Stimulated activated CD4-positive, alpha-beta T cell treated with anti-CD3 and anti-CD28 coated beads, Interleukin-15, amount 100 ng/mL, for 24 hours (primary cell): ENCODE measurements at regions not wholly inside any gene's neighbourhood (a gene's known extent, or its start where the extent isn't known, plus 50 kb on each side); places are given as distances from the start of the nearest gene placed in this dataset.

Source experiments
- DNase-seq: peaks from one replicate; pipeline ENCODE4 v3.0.0-alpha.2; 2020

DNA sequence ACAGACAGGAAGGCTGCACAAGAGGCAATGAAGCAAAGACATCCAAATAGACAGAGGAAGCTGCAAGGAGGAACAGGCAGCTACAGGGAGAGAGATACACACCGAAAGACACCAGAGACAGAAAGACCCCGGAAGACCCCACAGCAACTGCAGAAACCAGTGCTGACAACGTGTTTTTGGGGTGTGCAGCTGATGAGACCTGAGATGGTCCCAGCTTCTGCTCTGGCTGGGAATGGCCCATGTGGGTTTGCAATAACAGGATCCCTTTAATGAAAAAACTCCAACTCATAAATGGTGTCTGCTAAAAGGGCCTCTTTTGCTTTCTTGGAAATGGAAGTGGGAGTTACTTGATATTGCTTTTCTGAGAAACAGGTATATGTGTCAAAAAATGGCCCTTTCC, 101.5 kb upstream of the CDH11 start:
- DNase-seq: no peak

DNA sequence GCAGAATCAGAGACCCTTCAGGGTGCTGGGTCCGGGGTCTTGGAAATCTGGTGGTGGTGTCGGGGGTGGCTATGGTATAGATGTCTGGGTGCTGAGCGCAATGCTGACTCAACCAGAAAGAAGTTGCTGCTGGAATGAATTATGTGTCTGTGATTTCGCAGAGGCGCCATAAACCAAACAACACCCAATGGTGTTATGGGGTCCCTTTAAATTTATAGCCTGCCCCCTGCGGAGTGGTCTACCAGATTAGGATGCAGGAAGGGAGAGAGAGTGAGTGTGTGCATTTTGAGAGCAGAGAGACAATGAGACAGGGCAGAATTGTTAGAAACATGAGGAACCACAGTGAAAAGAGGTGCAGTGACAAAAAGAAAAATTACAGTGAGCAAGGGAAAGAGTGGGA, 100.7 kb upstream of the CDH11 start:
- no peak for DNase-seq

DNA sequence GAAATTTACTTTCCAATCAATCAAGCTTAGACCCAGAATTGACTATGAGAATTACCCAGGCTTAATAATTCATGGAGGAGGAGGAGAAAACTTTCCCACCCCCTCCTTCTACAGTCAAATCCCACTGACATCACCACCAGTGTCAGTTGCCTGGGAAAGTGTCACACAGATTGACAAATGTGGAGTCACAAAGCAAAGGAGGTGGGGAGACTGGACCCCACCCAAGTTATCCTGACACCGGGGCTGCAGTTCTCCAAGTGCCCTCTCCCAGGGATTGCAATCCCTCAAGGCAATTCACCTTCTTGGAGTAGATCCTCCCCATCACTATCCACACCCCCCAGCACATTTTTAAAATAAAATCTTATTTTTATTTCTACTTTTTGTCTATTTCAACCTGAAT, 100.2 kb upstream of the CDH11 start:
- no peak for DNase-seq

DNA sequence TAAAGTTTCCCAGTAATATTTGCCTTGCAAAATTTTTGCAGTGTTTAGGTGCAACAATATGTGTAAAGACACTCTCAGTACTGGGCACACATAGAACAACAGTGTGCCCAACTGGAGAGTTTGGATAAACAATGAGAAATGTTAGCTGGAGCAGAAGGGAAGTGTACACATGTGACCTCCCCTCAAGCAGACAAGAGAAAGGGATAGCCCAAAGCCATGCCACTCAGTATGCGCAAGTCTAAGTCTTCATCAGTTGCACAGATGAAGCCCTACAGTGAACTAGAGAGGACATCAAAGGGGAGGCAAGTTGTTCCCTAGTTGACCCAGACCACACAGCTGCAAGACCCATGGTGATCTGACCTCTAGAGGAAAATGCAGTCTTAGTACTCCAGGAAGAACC, 97.9 kb upstream of the CDH11 start:
- no peak for DNase-seq

DNA sequence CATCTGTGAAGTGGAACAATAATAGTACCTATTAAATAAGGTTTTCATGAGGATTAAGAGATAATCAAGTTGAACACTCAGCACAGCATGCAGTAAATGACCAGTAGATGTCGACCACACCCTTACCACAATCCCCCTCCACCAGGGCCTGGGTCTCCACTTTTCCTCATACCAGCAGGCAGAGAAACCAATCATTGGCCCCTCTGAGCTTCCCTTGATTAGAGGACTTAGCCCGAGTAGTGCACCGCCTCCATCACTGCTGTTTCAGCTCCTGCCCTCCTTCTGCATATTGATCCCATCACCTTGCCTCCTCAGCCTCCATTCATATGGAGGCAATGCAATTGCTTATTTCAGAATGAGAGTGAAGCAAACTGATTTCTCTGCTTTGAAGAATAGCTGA, 96.5 kb upstream of the CDH11 start:
- DNase-seq: no peak

DNA sequence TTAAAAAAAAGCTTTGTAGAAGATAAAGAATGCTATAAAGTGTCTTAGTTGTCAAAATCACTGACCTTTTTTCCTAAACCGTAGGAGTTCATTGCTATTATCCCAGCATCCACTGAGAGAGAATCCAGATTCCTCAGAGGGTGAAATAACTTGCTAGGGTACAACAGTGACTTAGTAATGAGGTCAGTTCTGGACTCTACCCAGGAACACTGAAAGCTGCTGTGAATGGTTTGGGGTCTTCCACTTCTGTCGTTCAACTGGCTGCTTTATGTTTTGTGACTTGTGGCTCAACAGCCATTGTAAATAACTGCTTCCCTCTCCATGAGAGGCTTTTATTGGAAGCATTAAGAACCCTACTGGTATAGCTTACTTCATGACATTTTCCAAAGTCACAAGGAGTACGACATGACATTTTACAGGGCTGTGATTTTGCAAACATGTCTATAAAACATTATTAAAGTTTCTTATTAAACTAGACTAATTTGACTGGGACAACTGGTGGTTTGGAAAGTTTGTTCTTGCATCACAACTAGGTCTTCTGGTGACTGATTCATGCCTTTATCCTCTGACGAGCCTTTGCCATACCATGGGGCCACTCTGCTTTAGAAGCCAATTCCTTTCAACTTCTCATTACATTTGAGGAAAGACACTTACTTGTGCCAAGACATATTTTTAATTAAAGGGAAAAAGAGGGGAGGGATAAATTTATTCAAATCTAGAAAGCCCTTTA, 92.2 kb upstream of the CDH11 start:
- no peak for DNase-seq

DNA sequence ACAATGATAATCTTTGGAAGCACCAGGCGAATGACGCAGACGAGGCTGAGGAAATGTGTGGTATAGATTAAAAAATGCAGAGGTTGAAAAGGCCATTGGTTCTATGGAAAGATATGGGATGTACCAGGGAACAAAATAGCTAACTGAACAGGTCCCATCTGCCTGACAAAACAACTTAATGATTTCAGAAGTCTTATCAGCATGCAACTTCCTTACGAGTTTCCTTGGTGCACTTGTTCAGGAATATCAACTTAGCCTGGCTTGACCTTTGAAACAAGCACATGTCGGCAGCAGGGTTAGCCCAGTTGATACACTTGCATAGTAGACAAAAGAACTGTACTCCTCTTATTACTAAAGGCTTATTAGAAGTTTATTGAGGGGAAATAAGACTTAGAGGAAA, 90.9 kb upstream of the CDH11 start:
- DNase-seq: no peak

- no peak for DNase-seq
These were observed 90.4 kb upstream of the CDH11 start for GRCh38 chr16:65212240-65212639.

- DNase-seq: no peak
These were observed 80.6 kb upstream of the CDH11 start for GRCh38 chr16:65202461-65202860.

GRCh38 chr16:65201511-65201910, 79.6 kb upstream of the CDH11 start:
- no peak for DNase-seq

DNA sequence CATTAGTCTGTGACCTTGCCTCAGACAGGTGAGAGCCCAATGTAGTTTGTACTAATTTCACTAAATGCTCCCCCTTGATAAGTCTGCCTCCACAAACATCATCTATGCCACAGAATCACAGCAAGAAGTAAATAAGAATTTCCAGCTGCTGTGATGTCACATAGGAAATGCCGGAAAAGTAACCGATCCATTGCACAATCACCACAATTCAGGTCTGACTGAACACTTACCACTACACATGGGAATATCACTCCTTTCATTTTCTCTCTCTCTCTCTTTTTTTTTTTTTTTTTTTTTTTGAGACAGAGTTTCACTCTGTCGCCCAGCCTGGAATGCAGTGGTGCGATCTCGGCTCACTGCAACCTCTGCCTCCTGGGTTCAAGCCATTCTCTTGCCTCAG, 79.0 kb upstream of the CDH11 start:
- DNase-seq: no peak

- DNase-seq: no peak
These were observed 78.4 kb upstream of the CDH11 start for GRCh38 chr16:65200156-65200773.

GRCh38 chr16:65196420-65197075, 74.7 kb upstream of the CDH11 start:
- DNase-seq: no peak

- no peak for DNase-seq
These were observed 74.1 kb upstream of the CDH11 start for GRCh38 chr16:65195998-65196397.

DNA sequence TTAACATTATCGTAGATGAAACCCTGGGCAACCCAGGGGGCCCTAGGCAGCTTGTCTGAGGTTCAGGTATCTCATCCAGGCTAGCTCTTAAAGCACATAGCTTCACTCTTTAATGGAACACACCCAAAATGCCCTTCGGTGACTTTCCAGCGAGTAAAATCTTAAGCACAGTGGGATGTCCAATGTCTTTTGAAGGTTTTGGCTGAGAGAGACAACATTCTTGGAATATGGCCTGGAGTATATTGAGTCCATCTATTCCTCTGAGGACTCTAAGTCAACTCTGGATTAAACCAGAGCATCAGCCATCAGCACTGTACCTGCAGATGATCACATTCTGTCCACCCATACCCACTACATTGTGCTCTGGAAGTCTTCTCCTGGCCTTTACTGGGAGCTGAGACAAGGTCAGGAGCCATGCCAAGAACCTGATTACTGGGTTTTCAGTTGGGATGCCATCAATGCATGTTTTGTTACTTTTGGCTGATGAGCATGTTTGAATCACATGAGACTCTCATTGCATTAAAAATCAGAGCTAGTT, 63.4 kb upstream of the CDH11 start:
- no peak for DNase-seq

DNA sequence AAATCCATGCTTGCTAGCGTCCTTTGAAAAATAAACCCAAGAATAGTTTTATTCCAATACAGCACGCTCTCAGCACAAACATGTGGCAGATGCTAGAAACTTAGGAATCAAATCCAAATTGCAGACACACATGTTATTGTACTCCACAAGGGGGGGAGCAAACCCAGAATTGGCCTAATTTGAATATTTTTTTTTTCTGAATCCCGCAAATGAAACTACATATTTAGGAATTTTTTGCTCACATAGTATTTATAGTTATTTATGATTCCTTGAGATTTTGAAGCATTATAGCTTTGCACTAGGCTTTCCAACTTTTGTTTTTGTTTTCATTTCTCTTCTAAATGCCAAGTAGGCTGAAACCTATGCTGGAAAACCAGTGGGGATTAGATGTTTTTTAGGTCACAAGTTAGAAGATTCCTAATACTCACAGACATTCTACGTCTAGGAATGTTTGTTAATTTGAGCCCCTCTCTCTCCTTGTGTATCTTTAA, 59.3 kb upstream of the CDH11 start:
- no peak for DNase-seq

GRCh38 chr16:65178151-65178550, 56.3 kb upstream of the CDH11 start:
- no peak for DNase-seq

DNA sequence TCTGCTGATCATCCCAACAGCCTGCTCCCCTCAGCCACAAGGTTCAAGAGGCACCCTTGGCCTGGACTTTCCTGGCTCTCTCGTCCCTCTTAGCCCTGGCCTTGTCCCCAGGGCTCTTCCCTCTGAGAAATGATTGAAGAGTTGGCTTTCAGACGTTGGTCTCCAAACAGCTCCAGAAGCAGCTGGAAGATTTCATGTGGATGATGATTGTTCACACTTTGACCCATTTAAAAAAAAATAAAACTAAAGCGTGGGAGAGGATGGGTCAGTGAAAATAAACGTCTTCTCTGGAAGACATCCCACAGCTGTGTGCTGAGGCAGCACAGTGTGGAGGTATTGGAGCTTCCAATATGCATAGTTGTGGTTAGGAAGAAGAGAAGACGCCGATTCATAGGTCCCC, 54.7 kb upstream of the CDH11 start:
- DNase-seq: no peak

DNA sequence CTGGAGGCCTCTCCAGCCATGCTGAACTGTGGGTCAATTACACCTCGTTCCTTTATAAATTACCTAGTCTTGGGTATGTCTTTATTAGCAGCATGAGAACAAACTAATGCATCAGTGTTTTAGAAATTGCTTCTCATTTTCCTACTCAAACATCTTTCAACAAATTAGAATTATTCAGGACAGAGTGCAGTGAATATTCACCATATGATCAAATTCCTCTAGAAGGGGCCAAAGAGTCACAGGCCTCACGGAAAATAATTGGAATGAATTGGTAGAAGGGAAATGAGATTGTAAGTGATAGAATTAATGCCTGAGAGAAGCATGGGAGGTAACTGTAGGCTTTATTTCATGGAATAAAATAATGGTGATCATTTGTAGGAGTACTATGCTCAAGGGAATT, 50.5 kb upstream of the CDH11 start:
- no peak for DNase-seq
